ENCODE measurements at regions not wholly inside any gene's neighbourhood (a gene's known extent, or its start where the extent isn't known, plus 50 kb on each side); places are given as distances from the start of the nearest gene placed in this dataset.

GRCh38 chr4:19544446-19545125 lies 707.1 kb upstream of the SLIT2 start:
- ATAC-seq (no peak), DNase-seq (no peak)
- Histone ChIP-seq H3K36me3 (replicated peaks in 1 of 2; ENCODE audit: insufficient read depth in 1 of 2, low read depth in 2 of 2) (no peaks in the 10 kb centered on the region), H3K9me3 (no peaks in the 10 kb centered on the region), H3K4me1 (no peaks in the 10 kb centered on the region), H3K27me3 (no peaks in the 10 kb centered on the region), H3K4me3 (no peak overlapping the region), H3K27ac (no peak overlapping the region)
- TF ChIP-seq CTCF (IDR thresholded peaks at IDR 0.05) (no peak), POLR2A (IDR thresholded peaks at IDR 0.05) (no peak)
- WGBS, 2 donors, result 42 to 51% methylated on average over 4 of the region's 4 CpGs
- intact Hi-C loops (cut with DNase I), result no loop called here

- DNase-seq (no peak), ATAC-seq (no peak)
- H3K9me3 ChIP-seq, result no peaks in the 10 kb centered on the region
- no peak overlapping the region for H3K4me3 ChIP-seq
- no peaks in the 10 kb centered on the region for H3K4me1 ChIP-seq
- no peak overlapping the region for H3K27ac ChIP-seq
- intact Hi-C loops (cut with DNase I), result no loop called here
- 51 to 54% methylated on average over 6 of the region's 6 CpGs for WGBS, 2 donors
- no peaks in the 10 kb centered on the region for H3K27me3 ChIP-seq
- TF ChIP-seq POLR2A (IDR thresholded peaks at IDR 0.05) (no peak), CTCF (IDR thresholded peaks at IDR 0.05) (no peak)
- no peaks in the 10 kb centered on the region for H3K36me3 ChIP-seq (replicated peaks in 1 of 2; ENCODE audit: insufficient read depth in 1 of 2, low read depth in 2 of 2)
Measured at GRCh38 chr4:19540859-19541540, 710.7 kb upstream of the SLIT2 start.

GRCh38 chr4:19539201-19539600 lies 712.5 kb upstream of the SLIT2 start:
- Histone ChIP-seq H3K4me3 (no peak overlapping the region), H3K36me3 (replicated peaks in 1 of 2; ENCODE audit: insufficient read depth in 1 of 2, low read depth in 2 of 2) (no peaks in the 10 kb centered on the region), H3K27me3 (no peaks in the 10 kb centered on the region), H3K4me1 (no peaks in the 10 kb centered on the region), H3K27ac (no peak overlapping the region), H3K9me3 (no peaks in the 10 kb centered on the region)
- ATAC-seq (no peak), DNase-seq (no peak)
- intact Hi-C loops (cut with DNase I), result no loop called here
- WGBS, 2 donors, result 47 to 52% methylated on average over 3 of the region's 3 CpGs
- TF ChIP-seq POLR2A (IDR thresholded peaks at IDR 0.05), result no peak
- no peak for TF ChIP-seq CTCF (IDR thresholded peaks at IDR 0.05)

GRCh38 chr4:19534159-19534558 lies 717.5 kb upstream of the SLIT2 start:
- H3K27ac ChIP-seq, result no peak overlapping the region
- H3K4me3 ChIP-seq, result no peak overlapping the region
- WGBS, 2 donors, result 71 to 76% methylated on average over 3 of the region's 3 CpGs
- ATAC-seq (no peak), DNase-seq (no peak)
- no peaks in the 10 kb centered on the region for H3K36me3 ChIP-seq (replicated peaks in 1 of 2; ENCODE audit: insufficient read depth in 1 of 2, low read depth in 2 of 2)
- no peaks in the 10 kb centered on the region for H3K27me3 ChIP-seq
- no peaks in the 10 kb centered on the region for H3K9me3 ChIP-seq
- no peaks in the 10 kb centered on the region for H3K4me1 ChIP-seq
- TF ChIP-seq POLR2A (IDR thresholded peaks at IDR 0.05) (no peak), CTCF (IDR thresholded peaks at IDR 0.05) (no peak)
- intact Hi-C loops (cut with DNase I), result no loop called here
